ENCODE measurements at regions not wholly inside any gene's neighbourhood (a gene's known extent, or its start where the extent isn't known, plus 50 kb on each side); places are given as distances from the start of the nearest gene placed in this dataset.

- no peak for DNase-seq (ENCODE audit: low read depth, low spot score)
- in situ Hi-C loops (cut with HindIII; ENCODE audit: low pct_unique_long_range_greater_than_20kb, low sequenced_read_pairs) = no loop called here
Measured at GRCh38 chr5:155594270-155594669, 580.7 kb downstream of the KIF4B start.

GRCh38 chr5:155595791-155596190 lies 582.2 kb downstream of the KIF4B start:
- in situ Hi-C loops (cut with HindIII; ENCODE audit: low pct_unique_long_range_greater_than_20kb, low sequenced_read_pairs) = no loop called here
- DNase-seq (ENCODE audit: low read depth, low spot score) = no peak

- no peak for DNase-seq (ENCODE audit: low read depth, low spot score)
- in situ Hi-C loops (cut with HindIII; ENCODE audit: low pct_unique_long_range_greater_than_20kb, low sequenced_read_pairs) = no loop called here
Measured at GRCh38 chr5:155598552-155598951, 585.0 kb downstream of the KIF4B start.

DNA sequence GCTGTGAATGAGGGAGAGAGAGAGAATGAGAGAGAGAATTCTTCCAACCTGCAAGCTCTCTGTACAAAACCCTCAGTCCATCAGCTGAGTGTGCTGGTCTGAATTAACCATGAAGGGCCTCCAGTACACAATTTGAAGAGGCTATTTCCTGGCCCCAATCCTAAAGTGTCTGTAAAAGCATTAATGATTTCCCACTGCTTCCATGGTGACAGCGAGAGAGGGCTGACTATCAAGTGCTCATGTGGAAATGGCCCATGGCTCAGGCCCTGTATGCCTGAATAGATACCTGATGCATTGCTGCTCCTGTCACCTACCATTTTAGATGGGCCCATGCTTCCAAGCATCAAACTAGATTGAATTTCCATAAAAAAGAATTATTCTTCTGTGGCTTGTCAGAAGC lies 592.4 kb downstream of the KIF4B start:
- in situ Hi-C loops (cut with HindIII; ENCODE audit: low pct_unique_long_range_greater_than_20kb, low sequenced_read_pairs) = no loop called here
- no peak for DNase-seq (ENCODE audit: low read depth, low spot score)

DNA sequence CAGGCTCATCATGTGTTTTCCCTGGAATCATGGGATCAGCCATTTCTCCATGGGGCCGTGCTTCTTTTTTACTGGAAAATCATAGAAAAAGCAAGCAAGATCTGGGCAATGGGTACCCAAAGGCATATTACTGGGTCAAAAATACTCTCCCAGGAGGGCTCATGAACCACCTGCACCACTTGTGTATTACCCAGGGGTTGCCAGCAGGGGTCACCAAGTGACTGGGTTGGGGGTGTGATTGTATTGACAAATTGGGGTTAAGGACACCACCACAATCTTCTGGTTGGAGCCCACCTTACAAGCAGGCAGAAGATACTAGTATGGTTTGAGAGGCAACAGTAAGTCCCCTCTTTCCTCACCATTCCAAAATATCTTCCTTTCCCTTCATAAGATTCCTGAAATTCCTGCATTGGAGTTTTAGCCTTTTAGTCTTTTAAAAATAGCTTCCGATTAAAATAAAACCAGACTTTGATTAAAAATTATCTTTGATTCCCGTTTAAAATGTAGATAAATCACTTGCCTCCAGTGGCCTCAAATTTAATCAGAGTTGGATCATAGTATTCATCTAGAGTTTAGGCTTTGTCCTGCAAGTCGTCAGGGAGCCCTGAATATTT lies 603.3 kb downstream of the KIF4B start:
- DNase-seq (ENCODE audit: low read depth, low spot score) = peak; percentile 52
- in situ Hi-C loops (cut with HindIII; ENCODE audit: low pct_unique_long_range_greater_than_20kb, low sequenced_read_pairs) = no loop called here

DNA sequence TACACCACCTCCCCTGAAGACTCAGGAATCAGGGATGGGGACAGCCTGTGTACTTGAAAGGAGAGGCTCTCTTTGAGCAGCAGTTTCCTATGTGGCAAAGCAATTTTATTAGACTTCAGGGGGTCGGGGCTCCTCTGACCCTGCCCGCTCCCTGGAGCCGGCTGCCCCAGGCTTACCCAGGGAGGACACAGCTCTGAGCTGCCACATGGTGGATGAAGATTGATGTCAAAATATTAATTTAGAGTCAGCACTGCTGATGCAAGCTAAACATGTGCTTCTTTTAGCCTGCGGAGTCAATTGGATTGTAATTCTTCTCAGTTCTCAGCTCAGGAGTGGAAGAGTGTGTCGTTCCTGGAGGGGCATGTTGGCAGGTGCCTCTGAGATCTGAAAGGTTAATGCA lies 606.1 kb downstream of the KIF4B start:
- no peak for DNase-seq (ENCODE audit: low read depth, low spot score)
- in situ Hi-C loops (cut with HindIII; ENCODE audit: low pct_unique_long_range_greater_than_20kb, low sequenced_read_pairs) = no loop called here

DNA sequence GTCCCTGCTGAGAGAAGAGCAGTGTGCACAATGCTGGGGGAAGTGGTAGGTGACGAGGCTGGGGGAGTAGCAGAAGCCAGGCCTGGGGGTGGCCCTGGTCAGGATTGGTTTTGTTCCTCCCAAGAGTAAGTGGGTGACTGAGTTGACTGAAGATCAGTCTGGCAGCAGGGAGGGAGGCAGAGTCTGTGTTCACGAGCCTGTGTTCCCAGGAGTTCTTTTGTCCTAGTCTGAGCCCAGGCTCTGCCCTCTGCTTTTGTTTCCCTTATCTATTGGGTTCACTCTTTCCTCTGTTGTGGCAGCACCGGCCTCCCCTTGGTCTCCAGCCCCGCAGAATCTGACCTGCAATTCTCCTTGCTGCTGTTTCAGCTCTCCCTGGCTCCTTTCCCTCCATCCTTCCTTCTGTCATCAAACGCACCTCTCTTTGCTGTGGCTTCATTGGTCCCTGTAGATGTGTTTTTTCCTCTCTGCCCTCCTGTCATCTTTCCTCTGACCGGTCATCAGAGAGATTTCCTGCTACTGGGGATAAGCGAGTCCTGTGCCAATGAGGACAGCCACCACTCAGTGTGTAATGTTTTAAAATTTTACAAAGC lies 607.4 kb downstream of the KIF4B start:
- in situ Hi-C loops (cut with HindIII; ENCODE audit: low pct_unique_long_range_greater_than_20kb, low sequenced_read_pairs) = no loop called here
- no peak for DNase-seq (ENCODE audit: low read depth, low spot score)

DNA sequence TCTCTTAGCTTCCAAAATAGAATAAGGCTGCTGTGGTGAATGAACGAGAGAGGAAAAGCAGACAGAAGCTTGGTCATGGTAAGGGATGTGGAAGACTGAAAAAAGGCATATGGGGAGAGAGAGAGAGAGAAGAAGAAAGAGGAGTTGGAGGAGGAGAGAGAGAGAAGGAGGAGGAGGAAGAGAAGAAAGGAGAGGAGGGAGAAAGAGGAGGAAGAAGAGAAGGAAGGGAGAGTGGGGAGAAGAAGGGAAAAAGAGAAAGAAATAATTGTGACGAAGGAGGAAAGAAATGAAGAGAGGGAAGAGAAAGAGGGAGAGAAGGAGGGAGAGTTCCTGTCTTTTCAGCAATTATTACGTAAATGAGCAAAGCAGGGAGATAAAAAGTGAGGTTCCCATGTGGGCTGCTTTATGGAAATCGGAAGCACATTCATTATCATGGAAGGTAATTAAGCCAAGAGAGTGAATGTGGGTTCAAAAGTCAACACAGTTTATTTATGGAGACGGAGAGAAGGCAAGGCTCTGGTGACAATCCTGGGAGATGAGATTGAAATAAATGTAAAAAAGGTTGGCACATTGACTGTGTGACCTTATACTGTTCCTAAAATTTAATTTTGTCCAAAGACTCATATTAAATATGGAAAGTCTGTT lies 611.2 kb downstream of the KIF4B start:
- in situ Hi-C loops (cut with HindIII; ENCODE audit: low pct_unique_long_range_greater_than_20kb, low sequenced_read_pairs) = no loop called here
- no peak for DNase-seq (ENCODE audit: low read depth, low spot score)

DNA sequence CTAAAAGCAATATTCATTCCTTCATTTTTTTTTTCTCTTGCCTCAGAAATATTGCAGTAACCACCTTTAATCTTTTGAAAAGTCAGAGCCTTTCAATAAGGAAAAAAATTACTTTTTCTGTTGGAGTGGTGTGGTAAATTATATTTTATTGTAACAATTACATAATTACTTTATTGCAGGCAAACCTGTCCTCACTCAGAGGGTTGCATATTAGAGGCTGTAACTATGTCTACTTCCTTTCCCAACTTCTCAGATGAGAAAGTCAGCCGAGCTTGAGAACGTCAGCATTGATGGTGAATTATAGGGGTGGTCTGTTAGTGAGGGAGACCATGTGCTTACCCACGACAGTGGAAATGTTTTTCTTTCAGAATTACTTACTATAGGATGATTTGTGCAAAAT lies 611.8 kb downstream of the KIF4B start:
- in situ Hi-C loops (cut with HindIII; ENCODE audit: low pct_unique_long_range_greater_than_20kb, low sequenced_read_pairs) = no loop called here

DNA sequence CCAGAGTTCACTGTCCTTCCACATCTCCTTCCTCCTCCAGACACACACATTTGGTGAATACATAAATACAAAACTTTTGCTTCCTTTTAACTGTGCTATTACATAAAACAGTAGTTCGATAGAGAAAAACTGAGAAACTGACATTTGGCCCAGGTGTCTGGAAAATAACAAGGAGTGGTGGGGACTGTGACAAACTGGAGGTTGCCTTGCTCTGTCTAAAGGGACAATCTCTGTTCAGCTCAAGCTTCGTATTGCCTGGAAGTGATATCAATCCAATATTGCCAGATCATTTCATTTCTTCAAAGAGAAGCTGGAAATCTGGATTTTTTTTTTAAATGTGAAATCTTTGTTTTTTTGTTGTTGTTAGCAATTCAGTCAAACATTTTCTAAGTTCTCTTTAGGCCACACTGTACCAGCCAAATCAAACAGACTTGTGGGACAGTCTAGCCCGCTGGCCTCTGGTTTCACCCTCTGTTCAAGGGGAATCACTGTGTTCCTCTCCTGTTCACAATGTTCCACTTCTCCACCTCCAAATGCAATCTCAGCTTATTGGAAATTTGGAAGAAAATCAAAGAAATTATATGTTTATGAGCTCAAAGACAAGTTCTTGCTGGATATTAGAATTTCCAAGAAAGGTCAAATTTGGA lies 612.5 kb downstream of the KIF4B start:
- in situ Hi-C loops (cut with HindIII; ENCODE audit: low pct_unique_long_range_greater_than_20kb, low sequenced_read_pairs) = no loop called here
- no peak for DNase-seq (ENCODE audit: low read depth, low spot score)

More for the DNA sequence above, 611.8 kb downstream of the KIF4B start:
- no peak for DNase-seq (ENCODE audit: low read depth, low spot score)

- no peak for DNase-seq (ENCODE audit: low read depth, low spot score)
- in situ Hi-C loops (cut with HindIII; ENCODE audit: low pct_unique_long_range_greater_than_20kb, low sequenced_read_pairs) = no loop called here
Measured at GRCh38 chr5:155626592-155626991, 613.0 kb downstream of the KIF4B start.

- DNase-seq (ENCODE audit: low read depth, low spot score) = no peak
- in situ Hi-C loops (cut with HindIII; ENCODE audit: low pct_unique_long_range_greater_than_20kb, low sequenced_read_pairs) = no loop called here
Measured at GRCh38 chr5:155628346-155628745, 614.8 kb downstream of the KIF4B start.

GRCh38 chr5:155629597-155629996 lies 616.0 kb downstream of the KIF4B start:
- in situ Hi-C loops (cut with HindIII; ENCODE audit: low pct_unique_long_range_greater_than_20kb, low sequenced_read_pairs) = no loop called here
- DNase-seq (ENCODE audit: low read depth, low spot score) = no peak

DNA sequence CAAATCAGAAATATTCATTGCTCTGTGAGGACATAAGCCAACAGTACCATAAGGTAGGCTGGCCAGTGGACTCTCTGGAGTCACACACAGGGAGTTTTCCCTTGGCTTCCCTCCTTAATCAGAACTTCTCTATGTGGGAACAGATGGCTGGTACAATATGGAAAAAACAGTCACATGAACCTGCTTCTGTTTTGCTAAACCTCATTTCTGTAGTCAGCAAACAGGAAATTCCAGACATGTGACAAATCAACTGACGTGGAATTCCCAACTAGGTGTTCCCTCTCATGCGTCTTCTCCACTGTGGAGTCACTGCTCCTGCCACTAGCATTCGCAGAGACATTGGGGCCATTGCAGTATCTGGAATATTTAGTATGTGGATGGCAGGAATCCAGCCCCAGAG lies 617.6 kb downstream of the KIF4B start:
- in situ Hi-C loops (cut with HindIII; ENCODE audit: low pct_unique_long_range_greater_than_20kb, low sequenced_read_pairs) = no loop called here
- no peak for DNase-seq (ENCODE audit: low read depth, low spot score)

- in situ Hi-C loops (cut with HindIII; ENCODE audit: low pct_unique_long_range_greater_than_20kb, low sequenced_read_pairs) = no loop called here
Measured at GRCh38 chr5:155633338-155633957, 619.9 kb downstream of the KIF4B start.

DNA sequence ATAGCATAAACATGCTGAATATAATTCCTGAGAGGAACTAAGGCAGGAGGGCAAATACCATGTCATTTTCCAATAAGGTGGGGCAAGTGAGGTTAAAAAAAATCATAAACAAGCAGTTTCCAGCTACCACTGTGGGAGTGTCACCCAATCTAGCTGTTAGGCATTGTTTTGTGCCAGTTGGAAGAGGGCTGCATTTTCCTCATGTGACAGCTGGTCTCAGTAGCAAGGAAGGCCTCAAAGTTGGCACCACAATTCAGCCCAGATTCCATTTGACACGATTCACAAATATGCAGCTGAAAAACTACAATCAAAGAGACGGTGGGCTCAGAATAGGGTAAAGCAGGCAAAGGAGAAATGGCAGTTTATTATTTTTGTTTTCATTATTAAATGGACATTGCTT lies 636.1 kb downstream of the KIF4B start:
- in situ Hi-C loops (cut with HindIII; ENCODE audit: low pct_unique_long_range_greater_than_20kb, low sequenced_read_pairs) = no loop called here
- no peak for DNase-seq (ENCODE audit: low read depth, low spot score)

More at GRCh38 chr5:155633338-155633957, 619.9 kb downstream of the KIF4B start:
- no peak for DNase-seq (ENCODE audit: low read depth, low spot score)

DNA sequence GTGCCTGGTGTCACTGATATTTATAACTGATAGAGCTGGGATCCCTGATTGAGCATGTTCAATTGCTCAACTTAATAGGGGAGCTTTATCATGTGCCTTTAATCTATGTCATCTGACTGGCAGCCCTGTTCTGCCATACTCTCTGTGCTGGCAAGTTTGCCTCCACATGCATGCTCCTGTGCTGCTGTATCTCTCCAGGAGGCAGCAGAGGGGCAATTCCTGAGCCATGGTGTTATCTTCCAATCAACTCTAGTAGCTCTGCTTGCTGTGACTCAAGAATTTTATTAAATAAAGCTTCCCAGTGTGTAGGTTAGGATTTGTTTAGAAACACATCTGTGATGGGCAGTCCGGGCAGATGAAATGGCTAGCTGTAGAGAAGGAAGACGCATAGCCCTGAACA lies 642.0 kb downstream of the KIF4B start:
- DNase-seq (ENCODE audit: low read depth, low spot score) = no peak
- in situ Hi-C loops (cut with HindIII; ENCODE audit: low pct_unique_long_range_greater_than_20kb, low sequenced_read_pairs) = no loop called here

DNA sequence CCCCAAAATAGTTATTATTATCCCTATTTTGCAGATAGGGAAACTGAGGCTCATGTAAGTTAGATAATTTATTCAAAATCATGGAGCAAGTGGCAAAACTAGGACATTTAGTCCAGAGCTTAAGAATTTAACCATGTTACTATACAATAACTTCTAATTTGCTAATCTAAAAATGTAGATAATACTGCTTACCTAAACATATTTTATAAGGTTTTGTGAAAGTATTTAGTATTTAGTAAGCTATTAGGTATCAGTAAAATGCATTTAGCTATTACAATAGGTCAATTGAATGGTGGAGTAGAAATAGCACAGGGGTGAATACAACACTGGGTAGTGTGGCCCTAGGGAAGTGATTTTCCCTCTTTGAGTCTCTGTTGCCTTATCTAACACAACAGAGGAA lies 648.3 kb downstream of the KIF4B start:
- in situ Hi-C loops (cut with HindIII; ENCODE audit: low pct_unique_long_range_greater_than_20kb, low sequenced_read_pairs) = no loop called here
- no peak for DNase-seq (ENCODE audit: low read depth, low spot score)
